C4-2B (cell line): ENCODE measurements at regions not wholly inside any gene's neighbourhood (a gene's known extent, or its start where the extent isn't known, plus 50 kb on each side); places are given as distances from the start of the nearest gene placed in this dataset.

ENCODE experiments used
- H3K27ac ChIP-seq: fragments of 450-650 bp; 2 replicates; pipeline ENCODE4 v1.5.1; 2017
- ZFX ChIP-seq: fragments of 450-650 bp; IDR thresholded peaks from 2 replicates; pipeline ENCODE4 v1.6.1; 2017
- TF ChIP-seq, protein P1 (sequence below): fragments of 450-650 bp; conservative IDR thresholded peaks from 2 replicates; pipeline ENCODE4 v1.5.1; 2017; ENCODE audit warnings: mild to moderate bottlenecking

DNA sequence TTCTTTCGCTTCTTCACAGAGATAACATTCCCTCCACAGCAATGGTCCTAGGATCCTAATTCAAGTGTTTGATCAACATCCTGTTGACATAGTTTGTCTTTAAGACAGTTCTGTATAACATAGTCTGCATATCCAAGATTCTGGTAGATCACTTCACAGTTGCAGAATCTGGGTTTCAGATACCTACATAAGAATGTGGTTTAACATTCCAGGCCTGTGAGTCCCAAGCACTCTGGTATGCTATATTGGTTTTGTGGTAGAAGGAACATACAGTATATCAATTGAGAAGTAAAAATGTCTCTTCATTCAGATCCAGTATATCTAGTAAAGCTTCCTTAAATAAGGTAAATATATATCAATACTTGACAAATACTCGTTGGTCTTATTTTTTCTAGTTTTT lies 914.2 kb upstream of the CDH6 start:
- no peak overlapping the region for H3K27ac ChIP-seq

DNA sequence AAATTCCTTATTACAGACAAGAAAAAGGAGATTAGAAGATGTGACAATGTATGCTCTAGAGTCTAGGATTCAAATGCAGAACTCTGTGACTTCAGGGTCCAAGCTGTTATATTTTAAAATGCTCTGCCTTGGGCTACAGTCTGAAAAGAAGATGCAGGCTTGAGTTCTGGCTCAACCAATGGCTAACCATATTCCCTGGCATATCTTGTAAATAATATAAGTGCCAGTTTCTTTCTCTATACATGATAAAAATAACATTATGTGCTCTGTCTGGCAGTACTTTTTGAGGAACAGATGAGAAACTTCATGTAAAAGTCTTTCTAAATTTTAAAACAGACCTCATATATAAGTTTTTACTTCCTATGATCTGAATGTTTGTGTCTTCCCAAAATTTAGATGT lies 926.5 kb upstream of the CDH6 start:
- TF ChIP-seq, protein P1, sequence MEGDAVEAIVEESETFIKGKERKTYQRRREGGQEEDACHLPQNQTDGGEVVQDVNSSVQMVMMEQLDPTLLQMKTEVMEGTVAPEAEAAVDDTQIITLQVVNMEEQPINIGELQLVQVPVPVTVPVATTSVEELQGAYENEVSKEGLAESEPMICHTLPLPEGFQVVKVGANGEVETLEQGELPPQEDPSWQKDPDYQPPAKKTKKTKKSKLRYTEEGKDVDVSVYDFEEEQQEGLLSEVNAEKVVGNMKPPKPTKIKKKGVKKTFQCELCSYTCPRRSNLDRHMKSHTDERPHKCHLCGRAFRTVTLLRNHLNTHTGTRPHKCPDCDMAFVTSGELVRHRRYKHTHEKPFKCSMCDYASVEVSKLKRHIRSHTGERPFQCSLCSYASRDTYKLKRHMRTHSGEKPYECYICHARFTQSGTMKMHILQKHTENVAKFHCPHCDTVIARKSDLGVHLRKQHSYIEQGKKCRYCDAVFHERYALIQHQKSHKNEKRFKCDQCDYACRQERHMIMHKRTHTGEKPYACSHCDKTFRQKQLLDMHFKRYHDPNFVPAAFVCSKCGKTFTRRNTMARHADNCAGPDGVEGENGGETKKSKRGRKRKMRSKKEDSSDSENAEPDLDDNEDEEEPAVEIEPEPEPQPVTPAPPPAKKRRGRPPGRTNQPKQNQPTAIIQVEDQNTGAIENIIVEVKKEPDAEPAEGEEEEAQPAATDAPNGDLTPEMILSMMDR, result no peak
- H3K27ac ChIP-seq, result no peak overlapping the region

More for the DNA sequence above, 914.2 kb upstream of the CDH6 start:
- no peak for TF ChIP-seq ZFX
- TF ChIP-seq, protein P1, result no peak

DNA sequence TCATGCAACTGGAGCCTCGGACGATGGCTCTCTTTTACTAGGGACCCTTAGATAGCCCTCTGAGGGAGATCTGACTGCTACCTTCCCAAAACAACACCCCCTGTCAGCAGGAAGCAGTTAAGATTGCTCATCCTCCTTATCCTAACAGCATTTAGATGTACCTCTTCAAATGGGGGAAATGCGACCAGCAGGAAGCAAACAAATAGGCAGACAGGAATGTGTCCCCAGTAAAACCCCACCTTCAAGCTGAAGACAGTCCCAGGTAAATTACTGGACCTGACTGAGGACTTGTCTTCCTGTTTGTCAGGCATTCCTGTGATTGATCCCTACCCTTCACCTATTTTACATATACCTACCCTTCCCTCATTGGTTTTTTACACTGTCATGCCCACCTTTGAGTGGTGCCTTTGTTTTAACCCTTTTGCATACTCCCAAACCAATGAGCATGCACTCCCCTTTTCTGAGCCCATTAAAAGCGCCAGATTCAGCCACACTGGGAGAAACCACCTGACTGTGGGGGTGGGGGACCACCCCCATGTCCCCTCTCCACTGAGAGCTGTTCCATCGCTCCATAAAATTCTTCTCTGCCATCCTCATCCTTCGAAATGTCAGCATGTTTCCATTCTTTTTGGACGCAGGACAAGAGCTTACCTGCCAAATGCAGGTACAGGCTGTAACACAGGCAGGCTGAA lies 954.0 kb upstream of the CDH6 start:
- no peak overlapping the region for H3K27ac ChIP-seq
- no peak for TF ChIP-seq ZFX
- TF ChIP-seq, protein P1, result no peak

DNA sequence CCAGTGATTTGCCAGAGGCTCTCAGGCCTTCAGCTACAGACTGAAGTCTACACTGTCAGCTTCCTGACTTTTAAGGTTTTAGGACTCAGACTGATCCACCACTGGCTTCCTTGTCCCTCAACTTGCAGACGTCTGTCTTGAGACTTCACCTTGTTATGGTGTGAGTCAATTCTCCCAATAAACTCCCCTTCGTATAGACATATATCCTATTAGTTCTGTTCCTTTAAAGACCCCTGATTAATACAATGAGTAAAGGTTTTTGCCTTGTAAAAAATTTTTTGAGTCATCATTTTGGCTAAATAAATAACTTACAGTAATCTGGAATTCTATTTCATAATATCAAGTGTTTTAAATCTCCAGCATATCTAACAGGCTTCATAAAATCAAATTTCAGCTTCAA lies 956.3 kb upstream of the CDH6 start:
- TF ChIP-seq, protein P1, result no peak
- no peak for TF ChIP-seq ZFX
- H3K27ac ChIP-seq, result no peak overlapping the region

DNA sequence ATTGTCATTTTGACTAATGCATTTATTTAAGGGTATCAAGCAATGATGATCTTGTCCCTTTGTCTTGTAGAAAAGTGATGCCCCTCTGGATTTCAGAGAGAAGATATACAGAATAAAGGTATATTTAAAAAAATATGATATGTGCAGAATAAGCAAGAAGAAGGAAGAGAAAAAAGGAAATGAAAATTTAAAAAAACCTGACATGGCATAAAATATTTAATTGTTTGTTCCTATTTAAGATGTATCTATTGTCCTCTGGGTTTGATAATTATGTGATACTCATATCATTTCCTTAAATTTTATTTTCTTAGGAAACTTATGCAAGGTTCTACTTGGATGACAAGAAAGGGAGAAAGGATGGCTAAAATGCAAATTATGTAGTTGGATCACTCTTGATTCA lies 983.7 kb upstream of the CDH6 start:
- TF ChIP-seq, protein P1, result no peak
- no peak overlapping the region for H3K27ac ChIP-seq

DNA sequence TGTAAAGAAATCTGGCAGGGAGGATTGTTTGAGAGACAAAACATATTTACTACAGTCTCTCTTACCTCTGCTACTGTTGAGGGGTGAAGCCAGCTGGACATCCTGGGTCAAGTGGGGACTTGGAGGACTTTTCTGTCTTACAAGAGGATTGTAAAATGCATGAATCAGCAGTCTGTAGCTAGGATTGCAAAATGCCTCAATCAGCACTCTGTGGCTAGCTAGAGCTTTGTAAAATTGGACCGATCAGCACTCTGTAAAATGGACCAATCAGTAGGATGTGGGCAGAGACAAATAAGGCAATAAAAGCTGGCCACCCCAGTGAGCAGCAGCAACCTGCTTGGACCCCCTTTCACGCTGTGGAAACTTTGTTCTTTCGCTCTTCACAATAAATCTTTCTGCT lies 995.8 kb upstream of the CDH6 start:
- TF ChIP-seq ZFX, result no peak
- TF ChIP-seq, protein P1, result no peak
- H3K27ac ChIP-seq, result no peak overlapping the region

DNA sequence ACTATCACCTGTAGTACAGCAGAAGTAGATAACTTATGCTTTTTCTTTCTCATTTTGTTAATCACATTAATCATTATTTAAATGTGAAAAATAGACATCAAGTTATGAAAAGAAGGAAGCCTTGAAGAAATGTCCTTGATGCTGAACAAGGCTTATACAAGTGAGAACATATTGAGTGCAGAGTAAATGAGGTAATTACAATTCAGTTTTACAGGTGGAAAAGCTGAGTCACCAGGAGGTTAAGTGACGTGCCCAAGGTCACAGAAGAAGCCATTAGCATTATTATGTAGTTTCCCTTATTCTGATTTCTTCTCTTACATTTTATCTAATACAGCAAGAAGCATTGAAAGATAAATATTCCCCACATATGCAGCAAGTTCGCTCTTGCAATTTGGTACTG lies 998.5 kb upstream of the CDH6 start:
- TF ChIP-seq, protein P1, result no peak
- no peak overlapping the region for H3K27ac ChIP-seq
